ENCODE measurements at regions not wholly inside any gene's neighbourhood (a gene's known extent, or its start where the extent isn't known, plus 50 kb on each side); places are given as distances from the start of the nearest gene placed in this dataset.

- no peak overlapping the region for H3K4me3 ChIP-seq (replicated peaks in 1 of 3; ENCODE audit: insufficient read depth in 1 of 3, low read depth in 2 of 3, low read length in 3 of 3)
- H4K20me1 ChIP-seq (ENCODE audit: insufficient read depth, low read length): no peaks in the 10 kb centered on the region
- no peaks in the 10 kb centered on the region for H3K36me3 ChIP-seq (replicated peaks in 1 of 2; ENCODE audit: control insufficient read depth in 1 of 2, insufficient read depth in 2 of 2, low read length in 2 of 2)
- DNase-seq (ENCODE audit: low spot score) (no peak), FAIRE-seq (no peak), ATAC-seq (no peak)
- no peaks in the 10 kb centered on the region; a peak in 1 of 5 replicates for H3K27me3 ChIP-seq (ENCODE audit: control insufficient read depth in 1 of 2, insufficient read depth in 2 of 2, low read length in 2 of 2)
- no peaks in the 10 kb centered on the region for H3K9me3 ChIP-seq (ENCODE audit: low read length)
- H3K4me2 ChIP-seq (ENCODE audit: low read depth, low read length): no peak overlapping the region
- intact Hi-C loops (cut with micrococcal nuclease; ENCODE audit: unreplicated experiment): no loop called here
- POLR2A ChIA-PET: no interaction called here
- no peak overlapping the region for H3K27ac ChIP-seq (ENCODE audit: extremely low read length, insufficient read depth, low read length)
- H3K9ac ChIP-seq (ENCODE audit: insufficient read depth, low read depth, low read length): no peak overlapping the region
- H3K79me2 ChIP-seq (ENCODE audit: insufficient read depth, low read length): no peaks in the 10 kb centered on the region
- CTCF ChIA-PET (ENCODE audit: low intra/inter-chr PET ratio, low total read pairs): no interaction called here
- in situ Hi-C loops (cut with HindIII; ENCODE audit: extremely low pct_ligation_motif_present, low pct_unique_long_range_greater_than_20kb): no loop called here
- 0% methylated on average over 3 of the region's 3 CpGs for WGBS (ENCODE audit: low lambda C conversion rate)
- BruUV-seq (replicated peaks): no TSS peak
- no peaks in the 10 kb centered on the region for H3K4me1 ChIP-seq (ENCODE audit: insufficient read depth, low read length)
- TF ChIP-seq PITX1 (CRISPR knock-in tag; IDR thresholded peaks at IDR 0.05) (no peak), ZNF543 (CRISPR knock-in tag; IDR thresholded peaks at IDR 0.05) (no peak)
- H2AFZ ChIP-seq (ENCODE audit: low read length): no peak overlapping the region
Observed at GRCh38 chr6:101126501-101126900, 245.4 kb upstream of the ASCC3 start.

GRCh38 chr6:101129851-101130250 lies 248.7 kb upstream of the ASCC3 start:
- Histone ChIP-seq H3K4me3 (replicated peaks in 1 of 3; ENCODE audit: insufficient read depth in 1 of 3, low read depth in 2 of 3, low read length in 3 of 3) (no peak overlapping the region), H4K20me1 (ENCODE audit: insufficient read depth, low read length) (no peaks in the 10 kb centered on the region), H3K79me2 (ENCODE audit: insufficient read depth, low read length) (no peaks in the 10 kb centered on the region), H3K9ac (ENCODE audit: insufficient read depth, low read depth, low read length) (no peak overlapping the region), H3K27me3 (ENCODE audit: control insufficient read depth in 1 of 2, insufficient read depth in 2 of 2, low read length in 2 of 2) (no peaks in the 10 kb centered on the region; a peak in 1 of 5 replicates), H3K27ac (ENCODE audit: extremely low read length, insufficient read depth, low read length) (no peak overlapping the region), H3K36me3 (replicated peaks in 1 of 2; ENCODE audit: control insufficient read depth in 1 of 2, insufficient read depth in 2 of 2, low read length in 2 of 2) (no peaks in the 10 kb centered on the region), H3K4me2 (ENCODE audit: low read depth, low read length) (no peak overlapping the region), H3K4me1 (ENCODE audit: insufficient read depth, low read length) (no peaks in the 10 kb centered on the region), H2AFZ (ENCODE audit: low read length) (no peak overlapping the region), H3K9me3 (ENCODE audit: low read length) (no peaks in the 10 kb centered on the region)
- ChIA-PET POLR2A (no interaction called here), CTCF (ENCODE audit: low intra/inter-chr PET ratio, low total read pairs) (no interaction called here)
- DNase-seq (ENCODE audit: low spot score) (no peak), FAIRE-seq (no peak), ATAC-seq (no peak)
- no TSS peak for BruUV-seq (replicated peaks)
- intact Hi-C loops (cut with micrococcal nuclease; ENCODE audit: unreplicated experiment) (no loop called here), in situ Hi-C loops (cut with HindIII; ENCODE audit: extremely low pct_ligation_motif_present, low pct_unique_long_range_greater_than_20kb) (no loop called here)
- 29% methylated on average over 1 of the region's 1 CpG for WGBS (ENCODE audit: low lambda C conversion rate)
- TF ChIP-seq RARG (CRISPR knock-in tag; IDR thresholded peaks at IDR 0.05; ENCODE audit: low read depth) (no peak), NCOA5 (CRISPR knock-in tag; IDR thresholded peaks at IDR 0.05) (no peak), XBP1 (CRISPR knock-in tag; IDR thresholded peaks at IDR 0.05) (no peak), IKZF5 (CRISPR knock-in tag; IDR thresholded peaks at IDR 0.05) (no peak), ZNF713 (CRISPR knock-in tag; IDR thresholded peaks at IDR 0.05) (no peak), ZNF326 (CRISPR knock-in tag; IDR thresholded peaks at IDR 0.05; ENCODE audit: borderline replicate concordance) (no peak), CHCHD3 (CRISPR knock-in tag; IDR thresholded peaks at IDR 0.05) (no peak), CERS6 (CRISPR knock-in tag; IDR thresholded peaks at IDR 0.05) (no peak), ZNF510 (CRISPR knock-in tag; IDR thresholded peaks at IDR 0.05; ENCODE audit: low read depth) (no peak), NR2F2 (IDR thresholded peaks at IDR 0.05; ENCODE audit: borderline replicate concordance, low read depth) (no peak), HMG20B (CRISPR knock-in tag; conservative IDR thresholded peaks at IDR 0.05) (no peak), KLF9 (CRISPR knock-in tag; IDR thresholded peaks at IDR 0.05; ENCODE audit: low read depth) (no peak), KLF15 (CRISPR knock-in tag; IDR thresholded peaks at IDR 0.05; ENCODE audit: borderline replicate concordance) (no peak), E2F2 (CRISPR knock-in tag; IDR thresholded peaks at IDR 0.05; ENCODE audit: borderline replicate concordance) (no peak), ZFP41 (CRISPR knock-in tag; IDR thresholded peaks at IDR 0.05; ENCODE audit: borderline replicate concordance) (no peak)
